ENCODE measurements at regions not wholly inside any gene's neighbourhood (a gene's known extent, or its start where the extent isn't known, plus 50 kb on each side); places are given as distances from the start of the nearest gene placed in this dataset.

DNA sequence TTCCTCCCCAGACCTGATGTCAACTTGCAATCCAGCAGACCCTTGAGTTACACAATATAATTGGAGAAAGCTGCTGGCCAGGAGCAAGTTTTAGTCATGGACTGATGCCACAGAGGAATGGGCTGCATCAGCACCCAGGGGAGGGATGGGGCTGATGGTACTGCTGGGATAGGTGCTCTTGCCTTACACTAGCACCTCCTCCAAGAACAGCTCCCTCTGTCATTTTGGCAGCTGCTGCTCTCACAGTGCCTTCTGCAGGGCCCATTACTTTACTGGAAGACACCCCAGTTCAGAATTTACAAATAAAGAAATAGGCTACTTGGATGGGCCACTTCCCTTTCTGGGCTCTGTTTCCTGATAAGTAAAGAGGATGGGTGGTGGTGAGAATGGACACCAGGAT lies 85.3 kb upstream of the RORA start:
- TF ChIP-seq POLR2A (IDR thresholded peaks at IDR 0.05) = no peak
- TF ChIP-seq, protein P1, sequence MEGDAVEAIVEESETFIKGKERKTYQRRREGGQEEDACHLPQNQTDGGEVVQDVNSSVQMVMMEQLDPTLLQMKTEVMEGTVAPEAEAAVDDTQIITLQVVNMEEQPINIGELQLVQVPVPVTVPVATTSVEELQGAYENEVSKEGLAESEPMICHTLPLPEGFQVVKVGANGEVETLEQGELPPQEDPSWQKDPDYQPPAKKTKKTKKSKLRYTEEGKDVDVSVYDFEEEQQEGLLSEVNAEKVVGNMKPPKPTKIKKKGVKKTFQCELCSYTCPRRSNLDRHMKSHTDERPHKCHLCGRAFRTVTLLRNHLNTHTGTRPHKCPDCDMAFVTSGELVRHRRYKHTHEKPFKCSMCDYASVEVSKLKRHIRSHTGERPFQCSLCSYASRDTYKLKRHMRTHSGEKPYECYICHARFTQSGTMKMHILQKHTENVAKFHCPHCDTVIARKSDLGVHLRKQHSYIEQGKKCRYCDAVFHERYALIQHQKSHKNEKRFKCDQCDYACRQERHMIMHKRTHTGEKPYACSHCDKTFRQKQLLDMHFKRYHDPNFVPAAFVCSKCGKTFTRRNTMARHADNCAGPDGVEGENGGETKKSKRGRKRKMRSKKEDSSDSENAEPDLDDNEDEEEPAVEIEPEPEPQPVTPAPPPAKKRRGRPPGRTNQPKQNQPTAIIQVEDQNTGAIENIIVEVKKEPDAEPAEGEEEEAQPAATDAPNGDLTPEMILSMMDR (IDR thresholded peaks at IDR 0.05) = no peak
